ENCODE measurements at regions not wholly inside any gene's neighbourhood (a gene's known extent, or its start where the extent isn't known, plus 50 kb on each side); places are given as distances from the start of the nearest gene placed in this dataset.

- TF ChIP-seq CTCF (IDR thresholded peaks at IDR 0.05) = no peak
- no peak for TF ChIP-seq POLR2A (IDR thresholded peaks at IDR 0.05; ENCODE audit: low read depth)
- no peak for TF ChIP-seq POLR2AphosphoS5 (IDR thresholded peaks at IDR 0.05)
Observed at GRCh38 chr5:15001517-15001916, 129.9 kb upstream of the ANKH start.

Data from esophagus muscularis mucosa (tissue), 3 donors.